HG03175 (cell line): ENCODE measurements at regions not wholly inside any gene's neighbourhood (a gene's known extent, or its start where the extent isn't known, plus 50 kb on each side); places are given as distances from the start of the nearest gene placed in this dataset.
"Not testable (repeated sequence)": the region's sequence is repeated elsewhere in the genome, so short reads cannot be mapped to it uniquely, and the experiment has no call there.

Source experiments
- ATAC-seq: cut with Tn5 transposase; IDR thresholded peaks from one replicate; pipeline ENCODE4 v1.9.1; 2021; ENCODE audit warnings: mild to moderate bottlenecking, moderate library complexity; ENCODE audit not compliant: unreplicated experiment

DNA sequence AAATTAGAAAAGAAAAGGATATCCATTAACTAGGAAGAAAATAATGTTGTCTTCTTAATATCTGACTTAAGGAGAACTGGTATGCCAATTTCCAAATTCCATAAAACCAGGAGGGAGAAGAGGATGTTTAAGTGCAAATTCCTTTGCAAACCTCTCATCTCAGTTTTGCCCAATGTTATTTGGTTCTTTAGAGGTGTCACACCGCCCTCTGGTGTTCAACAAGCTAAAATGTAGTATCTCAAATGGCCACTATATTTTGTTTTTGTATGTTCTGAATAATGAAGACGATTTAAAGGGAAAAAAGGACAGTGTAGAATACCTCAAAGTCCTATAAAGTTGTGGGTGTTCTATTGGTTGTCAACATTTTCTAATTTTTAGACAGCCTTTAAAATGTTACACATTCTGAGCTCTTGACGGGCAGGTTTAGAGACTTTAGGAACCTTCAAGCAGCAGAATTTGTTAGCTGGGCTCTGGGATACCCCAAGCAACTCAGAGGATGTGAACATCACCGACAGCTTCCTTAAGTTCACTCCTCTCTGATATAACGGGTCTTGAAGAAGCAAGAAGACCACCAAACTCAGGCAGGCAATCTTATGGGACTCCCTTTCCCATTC lies 458.3 kb downstream of the MFSD1 start:
- ATAC-seq, result peak; percentile 66

DNA sequence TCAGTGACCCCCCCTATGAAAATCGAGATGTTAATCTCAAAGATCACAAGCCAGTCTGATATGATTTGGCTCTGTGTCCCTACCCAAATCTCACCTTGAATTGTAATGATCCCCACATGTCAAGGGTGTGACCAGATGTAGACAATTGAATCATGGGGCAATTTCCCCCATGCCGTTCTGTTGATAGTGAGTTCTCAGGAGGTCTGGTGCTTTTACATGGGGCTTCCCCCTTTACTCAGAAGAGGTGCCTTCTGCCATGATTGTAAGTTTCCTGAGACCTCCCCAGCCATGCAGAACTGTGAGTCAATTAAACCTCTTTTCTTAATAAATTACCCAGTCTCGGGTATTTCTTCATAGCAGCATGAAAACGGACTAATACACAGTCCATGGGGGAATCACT lies 459.5 kb downstream of the MFSD1 start:
- ATAC-seq, result not testable (repeated sequence)

DNA sequence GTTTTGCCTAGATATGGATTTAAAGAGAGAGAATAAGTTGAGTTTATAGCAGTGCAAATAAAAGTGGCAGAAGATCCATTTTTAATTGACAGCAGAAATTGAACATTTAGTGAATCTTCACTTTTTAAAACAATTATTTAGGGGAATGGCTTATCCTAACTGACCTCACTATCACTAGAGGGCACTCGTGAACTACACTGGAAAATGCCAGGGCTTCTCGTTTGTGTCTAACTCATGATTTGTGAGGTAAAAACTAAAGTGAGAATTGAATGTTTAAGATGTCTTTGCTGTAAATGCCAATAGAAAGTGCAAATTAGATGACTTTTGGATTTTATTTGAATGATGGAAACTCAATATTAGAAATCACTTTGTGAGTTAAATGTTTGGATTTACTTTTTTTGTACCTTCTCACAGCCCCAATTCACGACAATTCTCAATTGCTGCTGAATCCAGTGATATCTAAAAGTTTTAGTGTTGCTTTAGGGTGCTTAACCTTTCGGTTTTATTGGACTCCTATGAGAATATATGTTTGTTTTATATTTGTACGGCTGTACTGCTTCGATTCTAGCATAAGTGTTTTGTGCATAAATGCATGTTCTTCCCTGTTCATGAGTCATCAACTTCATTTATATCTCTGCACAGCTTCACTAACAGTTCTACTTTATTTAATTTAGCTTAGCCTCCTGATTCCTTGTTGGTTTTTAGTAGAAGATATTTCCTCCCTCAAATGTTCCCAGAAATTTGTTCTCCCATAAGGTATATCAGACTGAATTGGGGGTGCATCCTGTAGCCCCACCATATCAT lies 462.1 kb downstream of the MFSD1 start:
- no peak for ATAC-seq

DNA sequence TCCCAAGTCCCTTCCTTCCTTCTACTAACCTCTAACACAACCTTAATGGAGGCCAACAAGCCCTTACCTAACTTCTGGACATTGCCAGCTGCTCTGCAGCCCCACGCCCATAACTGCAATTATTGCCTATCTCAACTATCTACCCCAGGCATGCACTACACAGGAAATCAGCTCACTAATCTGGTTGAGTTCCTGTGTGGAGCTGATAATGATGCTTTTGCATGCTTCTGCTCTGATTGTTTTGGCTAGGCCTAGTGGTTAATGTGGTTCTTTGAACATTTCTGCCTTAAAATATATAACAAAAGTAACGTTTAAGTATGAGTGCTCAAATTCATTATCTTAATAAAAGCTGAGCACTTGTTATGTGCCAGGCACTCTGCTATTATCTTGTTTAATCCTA lies 463.9 kb downstream of the MFSD1 start:
- ATAC-seq, result no peak

DNA sequence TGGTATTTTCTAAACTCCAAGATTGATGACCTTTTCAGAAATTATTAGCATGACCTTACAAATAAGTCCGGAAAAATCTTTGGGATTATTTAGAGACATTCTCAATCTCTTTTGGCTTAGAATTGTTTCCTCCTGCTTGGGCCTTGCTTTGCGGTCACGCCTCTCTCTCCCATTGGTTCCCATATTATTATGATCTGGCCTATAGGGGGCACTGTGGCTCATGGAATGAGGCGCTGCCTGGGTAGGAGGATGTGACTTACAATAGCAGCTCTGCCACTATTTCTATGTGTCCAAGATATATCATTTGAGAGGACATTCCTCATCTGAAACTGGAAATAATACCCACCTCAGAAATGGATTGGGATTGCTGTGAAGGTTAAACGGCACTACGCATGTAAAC lies 464.9 kb downstream of the MFSD1 start:
- ATAC-seq, result no peak

DNA sequence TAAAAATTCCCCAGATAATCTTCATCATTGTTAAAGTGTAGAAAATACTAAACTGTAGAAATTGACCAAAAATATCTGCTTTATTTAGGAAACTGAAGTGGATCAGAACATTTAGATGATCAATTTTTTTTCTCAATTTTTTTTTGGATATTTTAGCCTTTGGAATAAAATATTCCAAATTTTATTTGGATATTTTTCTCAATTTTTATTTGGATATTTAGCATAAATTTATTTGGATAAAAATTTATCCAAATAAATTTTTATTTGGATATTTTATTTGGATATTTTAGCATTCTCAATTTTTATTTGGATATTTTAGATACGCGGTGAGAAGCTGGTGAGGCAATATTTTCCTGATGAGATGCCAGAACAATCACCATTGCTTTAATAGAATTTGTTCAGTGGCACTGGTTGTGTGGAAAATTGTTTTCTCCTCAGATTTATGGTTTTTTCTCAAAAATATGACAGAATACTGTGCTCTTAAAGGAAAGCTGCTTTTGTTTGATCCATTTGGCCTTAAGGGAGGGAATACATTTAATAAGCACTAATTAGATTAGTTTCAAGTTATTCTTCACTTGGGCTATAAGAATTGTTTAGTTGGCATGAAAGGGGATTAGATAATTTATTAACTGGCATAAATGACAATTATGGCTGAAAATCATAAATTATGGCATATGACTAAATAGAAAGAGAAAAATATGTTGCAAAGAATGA lies 470.1 kb downstream of the MFSD1 start:
- ATAC-seq, result no peak

DNA sequence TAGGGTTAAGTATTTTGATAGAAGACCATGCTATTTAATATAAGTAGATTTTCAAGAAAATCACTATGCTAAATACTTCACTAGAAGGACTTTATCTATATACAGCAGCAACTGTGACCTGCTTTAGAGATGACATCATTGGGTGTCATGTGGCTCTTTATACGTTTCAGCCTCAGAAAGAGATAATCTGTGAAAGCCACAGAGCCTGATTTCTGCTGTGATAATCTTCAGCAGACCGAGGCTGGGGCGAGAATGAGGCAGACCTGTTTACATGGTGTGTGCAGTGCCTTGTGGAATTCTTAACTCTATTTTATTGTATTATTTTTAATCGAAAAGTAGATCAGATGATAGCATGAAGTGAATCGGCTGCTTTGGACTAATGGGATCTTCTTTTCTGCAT lies 471.2 kb downstream of the MFSD1 start:
- no peak for ATAC-seq

DNA sequence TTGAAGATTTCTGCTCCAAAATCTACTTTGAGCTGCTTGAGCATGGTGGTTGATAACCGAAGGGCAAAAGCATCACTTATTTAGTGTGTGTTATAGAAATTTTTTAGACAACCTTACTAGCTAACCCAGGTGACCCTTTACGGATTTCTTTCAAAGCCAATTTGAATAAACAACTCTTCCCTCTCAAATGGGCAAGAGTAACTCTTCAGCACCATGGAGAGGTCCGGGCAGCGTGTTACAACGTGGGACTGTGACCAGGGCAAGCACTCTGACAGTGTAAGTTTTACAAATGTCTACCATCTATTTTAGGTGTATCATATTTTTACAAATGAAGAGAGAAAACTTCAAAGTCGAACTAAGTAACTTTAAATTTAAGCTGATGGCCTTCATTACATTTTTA lies 471.8 kb downstream of the MFSD1 start:
- ATAC-seq, result no peak

DNA sequence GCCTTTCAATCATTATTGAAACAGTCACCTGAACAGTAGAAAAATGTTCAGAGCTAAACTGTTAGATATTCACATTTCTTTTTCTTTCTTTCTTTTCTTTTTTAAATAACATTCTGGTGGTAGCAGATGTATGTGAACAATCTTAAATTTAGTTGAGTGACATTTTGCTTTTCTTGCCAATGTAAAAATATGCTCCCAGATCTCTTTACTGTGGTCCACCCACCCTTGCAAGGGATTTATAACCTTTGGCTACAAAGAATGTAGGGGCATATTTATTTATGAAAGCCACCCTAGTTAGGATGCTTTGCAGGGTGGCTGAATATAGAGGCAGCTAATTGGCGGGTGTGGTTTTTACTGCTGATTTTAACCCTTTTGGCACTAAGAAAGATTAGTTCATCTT lies 473.9 kb downstream of the MFSD1 start:
- no peak for ATAC-seq

DNA sequence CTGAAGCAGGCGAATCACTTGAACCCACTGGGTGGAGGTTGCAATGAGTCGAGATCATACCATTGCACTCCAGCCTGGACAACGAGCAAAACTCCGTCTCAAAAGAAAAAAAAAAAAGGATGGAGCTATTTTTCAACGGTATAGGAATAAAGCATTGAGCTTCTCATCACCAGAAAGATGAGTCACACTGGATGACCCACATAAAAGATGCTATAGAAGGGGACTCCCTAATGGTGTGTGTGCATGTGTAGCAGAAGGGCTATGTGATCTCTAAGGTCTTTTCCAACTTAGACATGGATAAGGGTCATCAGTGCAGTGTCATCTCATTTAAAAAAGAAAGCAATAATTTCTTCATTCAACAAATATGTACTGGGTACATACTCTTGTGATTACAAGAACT lies 476.0 kb downstream of the MFSD1 start:
- no peak for ATAC-seq

DNA sequence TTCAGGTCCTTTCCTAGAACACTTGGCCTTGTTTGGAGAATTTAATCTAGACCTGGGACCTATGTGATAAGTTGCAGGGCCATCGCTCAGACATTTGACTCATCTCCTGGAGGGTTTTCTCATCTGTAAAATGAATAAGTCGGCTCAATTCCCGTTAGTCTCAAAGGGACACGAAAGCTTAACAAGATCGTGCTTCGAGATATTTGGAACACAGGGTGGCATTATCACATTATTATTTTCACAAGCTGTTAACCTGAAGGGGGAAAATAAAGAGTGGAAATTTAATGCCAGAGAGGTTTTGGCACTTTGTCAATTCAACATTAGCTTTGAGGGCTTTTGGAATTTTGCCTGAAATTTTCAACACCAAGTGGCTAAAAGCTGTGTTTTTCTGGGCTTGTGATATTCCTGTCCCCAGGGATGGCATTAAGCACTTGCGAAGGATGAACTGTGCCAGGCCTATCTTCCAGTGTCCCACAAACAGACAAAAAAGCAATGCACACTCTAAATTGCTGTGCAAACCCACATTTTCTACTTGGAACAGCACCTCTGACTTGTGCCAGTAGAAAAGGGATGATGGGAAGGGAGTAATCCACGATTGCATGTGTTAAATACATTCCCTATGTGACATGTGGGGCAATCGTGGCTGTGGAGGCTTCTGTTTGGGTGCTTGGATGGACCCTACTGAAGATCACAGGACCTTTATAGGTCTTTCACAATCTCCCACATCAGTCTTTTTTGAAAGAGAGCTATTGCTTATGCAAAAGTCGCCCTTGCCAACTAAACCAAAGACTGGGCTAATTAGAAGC lies 478.7 kb downstream of the MFSD1 start:
- ATAC-seq, result no peak

DNA sequence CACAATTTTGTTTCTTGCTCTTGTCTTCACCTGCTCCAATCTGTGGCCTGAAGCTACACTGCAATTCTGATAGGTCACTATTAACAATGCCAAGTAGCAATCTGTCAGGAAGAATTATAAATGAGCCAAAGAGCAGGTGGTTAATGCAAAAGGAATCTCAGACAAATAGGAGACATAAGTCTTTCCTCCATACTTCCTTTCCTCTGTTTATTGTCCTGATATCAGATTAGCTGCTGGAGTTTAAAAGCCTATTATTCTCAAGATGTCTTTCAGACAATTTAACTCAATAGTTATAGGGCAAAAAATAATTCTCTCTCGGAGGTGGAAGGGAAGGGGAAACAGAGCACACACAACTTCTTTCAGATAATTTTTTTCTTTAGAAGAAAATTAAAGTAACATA lies 491.6 kb downstream of the MFSD1 start:
- no peak for ATAC-seq

DNA sequence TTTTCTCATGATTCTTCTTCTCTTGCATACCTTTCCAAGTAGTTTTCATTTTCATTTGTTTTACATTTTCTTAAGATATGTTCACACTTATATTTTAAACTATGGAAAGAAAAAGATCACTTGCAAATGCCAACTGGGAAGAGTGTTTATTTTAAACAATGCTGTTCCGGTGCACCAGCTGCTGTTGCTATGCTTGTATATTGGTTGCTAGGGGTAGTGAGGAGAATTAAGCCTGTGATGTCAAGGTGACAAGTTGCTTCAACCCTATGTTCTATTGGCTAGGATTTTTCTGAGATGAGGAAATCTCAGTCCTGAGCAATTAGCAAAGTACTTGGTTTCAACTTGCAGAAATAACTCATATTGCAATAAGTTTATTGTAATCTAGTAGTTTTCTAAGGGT lies 500.1 kb downstream of the MFSD1 start:
- no peak for ATAC-seq

DNA sequence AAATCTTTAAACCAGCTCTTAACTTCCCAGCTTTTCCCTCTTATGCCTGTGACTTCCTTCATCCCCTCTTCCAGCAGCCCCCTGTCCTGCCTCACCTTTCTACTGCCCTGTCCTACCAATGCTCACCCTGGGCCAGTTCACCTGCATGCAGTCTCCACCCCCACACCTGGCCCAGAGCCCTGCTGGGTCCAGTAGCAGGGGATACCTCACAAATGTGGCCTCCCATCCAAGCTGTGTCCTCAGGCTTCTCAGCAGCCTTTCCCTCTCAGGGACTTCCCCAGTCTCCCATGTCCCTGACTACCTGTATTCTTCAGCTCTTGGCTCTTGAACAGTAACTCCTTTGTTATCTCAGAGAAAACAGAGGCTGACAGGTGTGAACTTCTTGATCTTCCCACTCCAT lies 503.2 kb downstream of the MFSD1 start:
- ATAC-seq, result no peak

DNA sequence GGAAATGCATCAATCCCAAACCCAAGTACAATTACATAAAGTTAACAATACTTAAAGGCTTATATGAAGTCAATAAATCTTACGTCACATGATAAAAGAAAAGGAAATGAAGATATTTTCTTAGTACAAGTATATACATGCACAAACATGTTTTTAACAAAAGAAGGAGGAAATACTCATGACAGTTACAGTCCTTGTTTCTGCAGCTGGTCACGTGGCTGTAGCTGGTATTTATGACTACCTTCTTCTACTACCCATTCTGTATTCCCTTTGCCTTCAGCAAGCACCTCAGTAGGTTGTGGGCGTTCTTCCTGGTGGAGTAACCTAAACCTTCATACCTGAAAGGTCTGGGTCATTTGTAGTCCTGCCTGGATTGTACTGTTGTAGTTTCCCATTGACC lies 514.9 kb downstream of the MFSD1 start:
- not testable (repeated sequence) for ATAC-seq

DNA sequence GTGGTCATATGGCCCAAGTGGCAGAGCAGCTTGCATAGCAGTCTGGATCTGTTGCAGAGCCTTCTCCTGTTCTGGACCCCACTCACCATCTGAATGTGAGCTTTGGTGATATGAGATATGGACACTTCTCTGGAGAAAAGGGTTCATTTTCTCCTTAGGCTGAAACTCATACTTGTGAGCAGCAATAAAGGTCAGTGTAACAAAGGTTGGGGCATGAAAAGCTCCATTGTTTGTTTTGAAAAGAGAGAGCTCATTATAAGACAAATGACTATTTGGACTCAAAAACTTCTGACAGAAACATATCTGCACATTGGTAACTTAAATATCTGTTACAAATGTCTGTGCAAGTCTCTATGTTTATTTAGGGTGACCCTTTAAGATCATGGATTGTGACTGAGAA lies 517.3 kb downstream of the MFSD1 start:
- no peak for ATAC-seq

DNA sequence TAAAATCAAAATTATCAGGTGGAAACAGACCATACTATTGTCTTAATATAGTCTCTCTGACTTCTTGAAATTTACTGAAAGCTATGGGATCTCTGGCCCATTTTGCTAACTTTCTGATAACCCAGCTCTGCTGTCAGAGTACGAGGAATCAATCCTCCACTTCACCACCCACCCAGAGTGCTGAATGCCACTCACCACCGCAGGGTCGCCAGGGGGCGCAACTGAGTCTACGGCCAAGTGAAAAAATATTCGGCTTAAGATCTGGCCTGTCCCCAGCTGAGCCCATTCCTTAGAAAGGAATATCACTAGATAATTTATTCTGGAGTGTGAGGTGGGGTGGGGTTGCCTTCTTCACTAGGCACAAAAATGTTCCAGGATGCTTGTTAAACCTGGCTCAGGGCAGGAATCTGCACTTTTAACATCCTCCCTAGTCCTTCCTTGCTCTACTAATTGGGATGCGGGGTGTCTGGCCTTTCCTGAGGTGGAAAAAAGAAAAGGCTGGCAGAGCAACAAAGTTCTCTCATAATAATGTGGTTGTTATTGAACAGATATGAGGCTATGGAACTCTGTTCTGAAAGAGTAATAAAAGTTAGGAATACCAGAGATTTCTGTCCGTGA lies 520.6 kb downstream of the MFSD1 start:
- ATAC-seq, result peak; percentile 80

DNA sequence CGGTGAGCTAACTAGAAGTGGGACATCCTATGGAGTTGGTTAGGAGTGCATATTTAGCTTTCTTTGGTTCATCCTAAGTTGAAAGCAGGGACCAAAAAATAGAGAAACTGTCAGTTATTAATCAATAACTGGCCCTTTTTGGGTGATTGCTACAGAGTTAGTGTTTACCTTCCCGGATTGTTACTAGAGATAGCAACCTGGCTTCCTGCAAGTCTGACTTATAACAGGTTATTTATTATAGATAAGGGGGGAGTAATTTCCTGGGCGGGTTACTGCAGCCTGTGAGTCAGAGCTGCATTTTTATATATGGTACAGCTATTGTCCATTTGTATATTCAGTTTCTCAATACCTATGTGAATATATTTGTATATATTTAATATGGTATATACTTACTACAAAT lies 522.0 kb downstream of the MFSD1 start:
- no peak for ATAC-seq

DNA sequence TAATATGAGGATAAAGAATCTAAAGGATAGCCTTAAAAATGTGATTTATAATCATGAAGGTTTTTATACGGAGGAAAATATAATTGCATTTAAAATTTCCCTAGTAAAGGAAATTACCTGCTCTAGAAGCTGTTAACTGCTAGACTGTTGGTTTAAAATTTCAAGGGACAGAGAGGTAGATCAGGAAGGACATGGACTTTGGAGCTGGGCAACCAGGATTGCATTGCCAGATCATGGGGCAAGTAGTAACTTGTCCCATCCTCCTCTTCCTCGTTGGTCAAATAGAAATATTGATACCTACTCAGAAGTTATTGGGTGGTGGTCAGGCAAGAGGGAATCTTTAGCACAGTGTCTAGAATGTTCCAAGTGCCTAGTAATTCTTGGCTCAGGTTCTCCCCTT lies 525.1 kb downstream of the MFSD1 start:
- no peak for ATAC-seq

DNA sequence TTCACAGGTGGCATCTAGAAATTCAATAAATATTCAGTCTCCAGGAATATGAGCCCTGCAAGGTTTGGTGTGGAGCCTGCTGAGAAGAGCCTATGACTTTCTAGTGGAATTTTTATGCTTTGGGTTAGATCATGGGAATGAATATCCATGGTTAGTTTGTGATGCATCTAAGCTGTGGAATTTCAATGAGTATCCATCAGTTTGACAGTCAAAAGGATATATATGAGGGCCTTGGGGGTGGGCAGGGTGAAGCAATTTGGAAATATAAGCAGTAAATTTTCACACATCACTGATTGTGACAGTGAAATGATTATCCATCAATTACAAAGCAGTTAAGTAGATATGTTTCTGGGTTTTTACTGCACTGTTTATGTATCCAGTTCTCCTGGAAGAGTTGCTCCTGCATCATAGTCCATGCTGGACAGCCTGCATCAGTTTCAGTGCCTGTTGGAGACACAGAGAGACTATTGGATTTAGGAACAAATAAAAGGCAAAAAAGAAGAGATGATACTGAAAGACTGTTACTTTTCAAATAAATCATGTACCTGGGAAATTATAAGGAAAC lies 530.8 kb downstream of the MFSD1 start:
- ATAC-seq, result no peak

DNA sequence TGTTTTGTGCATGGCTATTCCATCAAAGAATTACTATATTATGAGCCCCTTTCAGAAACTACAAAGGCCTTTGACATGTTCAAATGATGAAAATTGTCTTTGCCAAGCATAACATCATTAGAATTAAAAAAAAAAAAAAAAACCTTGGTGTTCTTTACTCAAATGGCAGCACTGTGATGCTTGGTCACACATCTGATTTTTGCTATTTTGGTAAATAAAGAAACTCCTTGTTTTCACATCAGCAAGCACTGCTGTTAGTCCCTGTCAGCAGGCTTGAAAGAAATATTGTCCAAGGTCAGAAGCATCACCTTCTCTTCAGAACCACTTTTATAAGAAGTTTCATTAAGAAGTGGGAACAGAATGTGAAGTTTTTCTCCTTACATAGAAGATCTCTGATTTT lies 537.3 kb downstream of the MFSD1 start:
- ATAC-seq, result no peak
